ENCODE measurements at regions not wholly inside any gene's neighbourhood (a gene's known extent, or its start where the extent isn't known, plus 50 kb on each side); places are given as distances from the start of the nearest gene placed in this dataset.
"Not testable (repeated sequence)": the region's sequence is repeated elsewhere in the genome, so short reads cannot be mapped to it uniquely, and the experiment has no call there.

DNA sequence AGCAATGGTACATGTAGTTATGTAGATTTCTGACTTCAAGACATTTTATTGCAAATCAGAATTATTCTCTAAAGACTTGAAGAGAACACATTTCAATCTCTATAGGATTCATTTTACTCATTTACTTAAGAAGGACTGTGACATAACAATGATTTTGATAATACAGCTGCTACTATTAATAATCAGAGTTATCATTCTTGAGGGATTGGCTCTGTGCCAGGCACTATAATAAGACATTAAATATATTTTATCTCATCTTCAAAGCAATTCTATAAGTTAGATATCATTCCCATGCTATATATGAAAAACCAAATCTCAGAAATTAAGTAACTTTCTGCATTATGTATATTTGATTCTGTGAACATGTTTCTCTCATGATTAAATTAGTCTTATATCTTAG lies 103.7 kb upstream of the CALCR start:
- no peak for DNase-seq (ENCODE audit: low read depth)
- no peak for TF ChIP-seq CTCF (IDR thresholded peaks at IDR 0.05; ENCODE audit: insufficient read depth, low read length)
- H3K4me3 ChIP-seq (ENCODE audit: low read depth, low read length), result no peak overlapping the region

DNA sequence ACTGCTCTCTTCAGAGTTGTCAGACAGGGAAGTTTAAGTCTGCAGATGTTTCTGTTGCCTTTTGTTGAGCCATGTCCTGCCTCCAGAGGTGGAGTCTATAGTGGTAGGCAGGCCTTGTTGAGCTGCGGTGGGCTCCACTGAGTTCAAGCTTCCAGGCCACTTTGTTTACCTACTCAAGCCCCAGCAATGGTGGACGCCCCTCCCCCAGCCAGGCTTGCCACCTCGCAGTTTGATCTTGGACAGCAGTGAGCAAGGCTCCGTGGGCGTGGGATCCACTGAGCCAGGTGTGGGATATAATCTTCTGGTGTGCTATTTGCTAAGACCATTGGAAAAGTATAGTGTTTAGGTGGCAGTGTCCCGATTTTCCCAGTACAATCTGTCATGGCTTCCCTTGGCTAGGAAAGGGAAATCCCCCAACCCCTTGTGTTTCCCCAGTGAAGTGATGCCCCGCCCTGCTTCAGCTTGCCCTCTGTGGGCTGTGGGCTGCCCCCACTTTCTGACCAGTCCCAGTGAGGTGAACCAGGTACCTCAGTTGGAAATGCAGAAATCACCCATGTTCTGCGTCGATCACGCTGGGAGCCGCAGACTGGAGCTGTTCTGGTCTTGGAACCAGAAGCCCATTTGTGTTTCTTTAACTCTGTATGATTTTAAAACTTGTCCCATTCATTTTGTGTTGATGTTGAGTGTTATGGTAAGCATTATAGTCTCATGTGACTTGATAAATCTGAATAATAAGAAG lies 89.2 kb upstream of the CALCR start:
- no peak for TF ChIP-seq CTCF (IDR thresholded peaks at IDR 0.05; ENCODE audit: insufficient read depth, low read length)
- no peak overlapping the region for H3K4me3 ChIP-seq (ENCODE audit: low read depth, low read length)
- no peak for DNase-seq (ENCODE audit: low read depth)

DNA sequence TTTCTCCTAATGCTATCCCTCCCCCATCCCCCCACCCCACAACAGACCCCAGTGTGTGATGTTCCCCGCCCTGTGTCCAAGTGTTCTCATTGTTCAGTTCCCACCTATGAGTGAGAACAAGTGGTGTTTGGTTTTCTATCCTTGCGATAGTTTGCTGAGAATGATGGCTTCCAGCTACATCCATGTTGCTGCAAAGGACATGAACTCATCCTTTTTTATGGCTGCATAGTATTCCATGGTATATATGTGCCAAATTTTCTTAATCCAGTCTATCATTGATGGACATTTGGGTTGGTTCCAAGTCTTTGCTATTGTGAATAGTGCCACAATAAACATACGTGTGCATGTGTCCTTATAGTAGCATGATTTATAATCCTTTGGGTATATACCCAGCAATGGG lies 83.6 kb upstream of the CALCR start:
- DNase-seq (ENCODE audit: low read depth), result not testable (repeated sequence)

GRCh38 chr7:93651603-93652159 lies 77.2 kb upstream of the CALCR start:
- no peak overlapping the region for H3K4me3 ChIP-seq (ENCODE audit: low read depth, low read length)
- no peak for TF ChIP-seq CTCF (IDR thresholded peaks at IDR 0.05; ENCODE audit: insufficient read depth, low read length)
- no peak for DNase-seq (ENCODE audit: low read depth)

More for the DNA sequence above, 83.6 kb upstream of the CALCR start:
- H3K4me3 ChIP-seq (ENCODE audit: low read depth, low read length), result not testable (repeated sequence)

GRCh38 chr7:93646538-93646937 lies 72.0 kb upstream of the CALCR start:
- TF ChIP-seq CTCF (IDR thresholded peaks at IDR 0.05; ENCODE audit: insufficient read depth, low read length), result no peak
- no peak for DNase-seq (ENCODE audit: low read depth)
- no peak overlapping the region for H3K4me3 ChIP-seq (ENCODE audit: low read depth, low read length)

GRCh38 chr7:93636276-93636675 lies 61.8 kb upstream of the CALCR start:
- no peak overlapping the region for H3K4me3 ChIP-seq (ENCODE audit: low read depth, low read length)
- DNase-seq (ENCODE audit: low read depth), result no peak
- TF ChIP-seq CTCF (IDR thresholded peaks at IDR 0.05; ENCODE audit: insufficient read depth, low read length), result no peak

DNA sequence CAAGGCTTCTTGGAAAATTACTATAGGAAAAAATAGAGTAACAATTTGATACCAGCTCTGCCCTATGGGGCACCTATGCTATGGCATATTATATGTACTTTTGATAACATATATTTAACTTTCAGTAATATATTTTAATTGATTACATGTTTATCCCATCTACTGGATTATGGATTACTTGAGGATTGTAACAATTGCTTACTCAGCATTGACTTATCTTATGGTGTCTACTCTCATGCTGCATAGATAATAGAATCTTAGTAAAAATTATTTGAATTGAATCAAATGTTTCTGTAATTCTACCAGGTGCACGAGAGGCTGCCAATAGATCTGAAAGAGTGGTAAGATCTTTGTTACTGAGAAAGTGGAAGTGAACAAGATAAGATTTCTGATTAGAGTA lies 57.8 kb upstream of the CALCR start:
- H3K4me3 ChIP-seq (ENCODE audit: low read depth, low read length), result no peak overlapping the region
- no peak for DNase-seq (ENCODE audit: low read depth)
- no peak for TF ChIP-seq CTCF (IDR thresholded peaks at IDR 0.05; ENCODE audit: insufficient read depth, low read length)
